Liver (tissue), 1 donor: ENCODE measurements at regions not wholly inside any gene's neighbourhood (a gene's known extent, or its start where the extent isn't known, plus 50 kb on each side); places are given as distances from the start of the nearest gene placed in this dataset.

ENCODE experiments used
- YY1 ChIP-seq: IDR thresholded peaks from 2 replicates; pipeline ENCODE4 v1.6.1; 2016; ENCODE audit warnings: antibody characterized with exemption, mild to moderate bottlenecking
- ZBTB33 ChIP-seq: IDR thresholded peaks from 2 replicates; pipeline ENCODE4 v1.6.1; 2016; ENCODE audit warnings: antibody characterized with exemption

- TF ChIP-seq ZBTB33 = no peak
- no peak for TF ChIP-seq YY1
Measured at GRCh38 chr13:85137516-85137915, 661.7 kb downstream of the SLITRK6 start.
